HepG2 (cell line): ENCODE measurements at regions not wholly inside any gene's neighbourhood (a gene's known extent, or its start where the extent isn't known, plus 50 kb on each side); places are given as distances from the start of the nearest gene placed in this dataset.
"Not testable (repeated sequence)": the region's sequence is repeated elsewhere in the genome, so short reads cannot be mapped to it uniquely, and the experiment has no call there.

Experiments
- ATAC-seq: fragments of 200-7000 bp; cut with Tn5 transposase; 3 replicates; pipeline ENCODE4 v1.9.1; 2020; ENCODE audit warnings: mild to moderate bottlenecking, moderate library complexity
- BruUV-seq: library from RNA; stranded (reverse); fragments of 400-500 nt; replicated peaks from 2 replicates; lab custom pipeline; 2021; lab: Mats Ljungman, UMichigan
- CTCF ChIA-PET: fragments of 300-600 bp; formaldehyde crosslinking; extraction: SDS; loops from one replicate; lab custom pipeline; 2021; ENCODE audit warnings: low total read pairs, inconsistent platforms, low intra/inter-chr PET ratio; lab: Yijun Ruan, JAX
- POLR2A ChIA-PET: fragments of 350-600 bp; sonication (Branson Sonifier 250); formaldehyde crosslinking; loops from one replicate; lab custom pipeline; 2020; ENCODE audit warnings: antibody characterized with exemption, inconsistent platforms; lab: Yijun Ruan, JAX
- DNase-seq: peaks from one replicate; pipeline ENCODE4 v3.0.0-alpha.2; 2015; ENCODE audit warnings: low spot score
- FAIRE-seq: peaks from 3 replicates; lab custom pipeline; 2011; peaks lifted over from hg19 to GRCh38; lab: Jason Lieb, UNC
- H2AFZ ChIP-seq: one replicate; pipeline ENCODE4 v1.6.1; 2011; ENCODE audit warnings: low read length, inconsistent platforms
- H3K27ac ChIP-seq: fragments of 300-600 bp; 3 replicates; pipeline ENCODE4 v1.8.0; 2011; ENCODE audit warnings: mixed run types, mild to moderate bottlenecking, mixed read lengths, low read length, inconsistent platforms; ENCODE audit not compliant: insufficient read depth; ENCODE audit errors: extremely low read length
- H3K27me3 ChIP-seq, 2 experiments: fragments of 200-600 bp in 1 of 2; 2 replicates in 1 of 2; 3 replicates in 1 of 2; pipeline versions ENCODE4 v1.6.0 to v1.8.0; 2011; ENCODE audit warnings: low read length in 2 of 2, mild to moderate bottlenecking in 2 of 2, moderate library complexity in 2 of 2, inconsistent platforms in 1 of 2; ENCODE audit not compliant: insufficient read depth in 2 of 2, control insufficient read depth in 1 of 2
- H3K36me3 ChIP-seq, 2 experiments: fragments of 200-600 bp in 1 of 2; replicated peaks in 1 of 2; 2 replicates in 1 of 2; 3 replicates in 1 of 2; pipeline versions ENCODE4 v1.5.1 to v1.8.0; 2011; ENCODE audit warnings: low read length in 2 of 2, inconsistent platforms in 1 of 2; ENCODE audit not compliant: insufficient read depth in 2 of 2, control insufficient read depth in 1 of 2
- H3K4me1 ChIP-seq: 2 replicates; pipeline ENCODE4 v1.5.1; 2012; ENCODE audit warnings: low read length, inconsistent platforms; ENCODE audit not compliant: insufficient read depth
- H3K4me2 ChIP-seq: 2 replicates; pipeline ENCODE4 v1.6.0; 2011; ENCODE audit warnings: low read depth, low read length, inconsistent platforms
- H3K4me3 ChIP-seq, 3 experiments: fragments of 200-600 bp in 1 of 3; sonication (generic), shearing (Covaris generic) in 1 of 3; replicated peaks in 1 of 3; 2 replicates each; pipeline ENCODE4 v1.5.1; 2011 to 2016; ENCODE audit warnings: low read length in 3 of 3, inconsistent platforms in 2 of 3, low read depth in 2 of 3, mild to moderate bottlenecking in 2 of 3, control low read depth in 1 of 3, mixed read lengths in 1 of 3; ENCODE audit not compliant: insufficient read depth in 1 of 3
- H3K79me2 ChIP-seq: one replicate; pipeline ENCODE4 v1.6.1; 2011; ENCODE audit warnings: low read length, inconsistent platforms; ENCODE audit not compliant: insufficient read depth
- H3K9ac ChIP-seq: 2 replicates; pipeline ENCODE4 v1.6.0; 2011; ENCODE audit warnings: mild to moderate bottlenecking, low read depth, low read length, inconsistent platforms; ENCODE audit not compliant: insufficient read depth
- H3K9me3 ChIP-seq: 2 replicates; pipeline ENCODE4 v1.5.1; 2012; ENCODE audit warnings: mild to moderate bottlenecking, low read length
- H4K20me1 ChIP-seq: 2 replicates; pipeline ENCODE4 v1.6.0; 2011; ENCODE audit warnings: inconsistent platforms, mild to moderate bottlenecking, low read length, moderate library complexity; ENCODE audit not compliant: insufficient read depth
- E2F1 ChIP-seq: sonication (generic); formaldehyde crosslinking; IDR thresholded peaks from 2 replicates; pipeline ENCODE4 v1.5.0; 2020; ENCODE audit warnings: missing genetic modification reagents
- GATA4 ChIP-seq: sonication (generic); IDR thresholded peaks from 2 replicates; pipeline ENCODE4 v1.6.1; 2016; ENCODE audit warnings: antibody characterized with exemption, low read depth, borderline replicate concordance
- MBD4 ChIP-seq: IDR thresholded peaks from 2 replicates; pipeline ENCODE4 v1.6.1; 2012; ENCODE audit warnings: low read length, inconsistent platforms, borderline replicate concordance
- MTA3 ChIP-seq: sonication (generic); formaldehyde crosslinking; IDR thresholded peaks from 2 replicates; pipeline ENCODE4 v1.4.0; 2020; ENCODE audit warnings: missing genetic modification reagents
- SP140L ChIP-seq: sonication (generic); formaldehyde crosslinking; IDR thresholded peaks from 2 replicates; pipeline ENCODE4 v1.4.0; 2020; ENCODE audit warnings: missing genetic modification reagents, borderline replicate concordance
- ZNF446 ChIP-seq: sonication (generic); formaldehyde crosslinking; IDR thresholded peaks from 2 replicates; pipeline ENCODE4 v1.5.0; 2020; ENCODE audit warnings: mild to moderate bottlenecking, missing genetic modification reagents
- ZNF746 ChIP-seq: sonication (generic); formaldehyde crosslinking; IDR thresholded peaks from 2 replicates; pipeline ENCODE4 v1.8.0; 2022; ENCODE audit warnings: mild to moderate bottlenecking, missing genetic modification reagents
- WGBS: methylation state at CpG from one replicate; pipeline ENCODE4 v1.1.6; 2017; ENCODE audit warnings: low lambda C conversion rate; 5-methylcytosine and 5-hydroxymethylcytosine counted together
- in situ Hi-C: cut with HindIII; loops from 2 replicates; pipeline ENCODE4 v1.10.0; 2017; ENCODE audit warnings: low pct_unique_long_range_greater_than_20kb; ENCODE audit not compliant: extremely low pct_ligation_motif_present
- intact Hi-C: fragments of 100-400 bp; cut with micrococcal nuclease; formaldehyde crosslinking; loops from one replicate; pipeline ENCODE4 v1.10.0; 2022; ENCODE audit not compliant: unreplicated experiment

- WGBS: 23% methylated on average over 2 of the region's 2 CpGs
- no peak for DNase-seq
- H3K9ac ChIP-seq: no peak overlapping the region
- in situ Hi-C loops (no loop called here), intact Hi-C loops (no loop called here)
- no peak for TF ChIP-seq ZNF446 (CRISPR knock-in tag)
- H2AFZ ChIP-seq: no peak overlapping the region
- no peaks in the 10 kb centered on the region; a peak in 1 of 5 replicates for H3K27me3 ChIP-seq
- H3K4me2 ChIP-seq: no peak overlapping the region
- no peak for FAIRE-seq
- no TSS peak for BruUV-seq
- H3K36me3 ChIP-seq: no peaks in the 10 kb centered on the region
- no peaks in the 10 kb centered on the region for H4K20me1 ChIP-seq
- no peak overlapping the region for H3K27ac ChIP-seq
- no peak overlapping the region for H3K4me3 ChIP-seq
- ChIA-PET POLR2A (no interaction called here), CTCF (no interaction called here)
- ATAC-seq: no peak
- peaks cover 83% of the 10 kb centered on the region for H3K9me3 ChIP-seq
- no peaks in the 10 kb centered on the region for H3K79me2 ChIP-seq
- no peaks in the 10 kb centered on the region for H3K4me1 ChIP-seq
These were observed 802.9 kb upstream of the ADAMTS5 start for GRCh38 chr21:27769763-27770162.

GRCh38 chr21:27768046-27768637 is 801.3 kb upstream of the ADAMTS5 start:
- H3K27ac ChIP-seq, H3K4me2 ChIP-seq, H2AFZ ChIP-seq, H3K4me3 ChIP-seq, H4K20me1 ChIP-seq, BruUV-seq, H3K36me3 ChIP-seq, H3K79me2 ChIP-seq, in situ Hi-C loops, DNase-seq, H3K4me1 ChIP-seq, POLR2A ChIA-PET, ATAC-seq, intact Hi-C loops, FAIRE-seq, CTCF ChIA-PET, H3K27me3 ChIP-seq, H3K9ac ChIP-seq: not testable (repeated sequence)
- H3K9me3 ChIP-seq: peaks cover 82% of the 10 kb centered on the region
- WGBS: 42% methylated on average over 5 of the region's 5 CpGs

GRCh38 chr21:27764056-27764455 is 797.2 kb upstream of the ADAMTS5 start:
- intact Hi-C loops (no loop called here), in situ Hi-C loops (no loop called here)
- no peaks in the 10 kb centered on the region for H3K79me2 ChIP-seq
- BruUV-seq: no TSS peak
- no peaks in the 10 kb centered on the region for H3K36me3 ChIP-seq
- no peak overlapping the region for H3K4me3 ChIP-seq
- H3K9me3 ChIP-seq: peaks cover 88% of the 10 kb centered on the region
- no peak for DNase-seq
- ChIA-PET CTCF (no interaction called here), POLR2A (no interaction called here)
- H2AFZ ChIP-seq: no peak overlapping the region
- no peak overlapping the region for H3K4me2 ChIP-seq
- no peak for ATAC-seq
- no peak for FAIRE-seq
- H3K27ac ChIP-seq: no peak overlapping the region
- H3K27me3 ChIP-seq: no peaks in the 10 kb centered on the region
- 39% methylated on average over 1 of the region's 1 CpG for WGBS
- no peaks in the 10 kb centered on the region for H4K20me1 ChIP-seq
- no peaks in the 10 kb centered on the region for H3K4me1 ChIP-seq
- no peak overlapping the region for H3K9ac ChIP-seq
- TF ChIP-seq MBD4: no peak
- TF ChIP-seq GATA4: no peak
- TF ChIP-seq E2F1: no peak
- no peak for TF ChIP-seq SP140L (CRISPR knock-in tag)
- no peak for TF ChIP-seq ZNF746 (CRISPR knock-in tag)
- no peak for TF ChIP-seq MTA3 (CRISPR knock-in tag)
